Endodermal cell (in vitro differentiated cells): ENCODE measurements at regions not wholly inside any gene's neighbourhood (a gene's known extent, or its start where the extent isn't known, plus 50 kb on each side); places are given as distances from the start of the nearest gene placed in this dataset.
A peak's percentile ranks its signal among the peaks of the same experiment; 100 is the strongest.

Experiments
- DNase-seq: peaks from one replicate; pipeline ENCODE4 v3.0.0-alpha.2; 2017
- H3K27ac ChIP-seq: 2 replicates; pipeline ENCODE4 v1.5.1; 2013; ENCODE audit warnings: mild to moderate bottlenecking, low read depth, low read length, moderate library complexity
- H3K27me3 ChIP-seq: 2 replicates; pipeline ENCODE4 v1.6.1; 2013; ENCODE audit warnings: mild to moderate bottlenecking, low read length, moderate library complexity; ENCODE audit not compliant: insufficient read depth, control insufficient read depth, poor library complexity, severe bottlenecking
- H3K36me3 ChIP-seq: 2 replicates; pipeline ENCODE4 v1.7.0; 2013; ENCODE audit warnings: mild to moderate bottlenecking, low read length, moderate library complexity; ENCODE audit not compliant: control insufficient read depth, insufficient read depth
- H3K4me1 ChIP-seq: one replicate; pipeline ENCODE4 v1.7.0; 2013; ENCODE audit warnings: low read length; ENCODE audit not compliant: control insufficient read depth, insufficient read depth
- H3K4me3 ChIP-seq: 2 replicates; pipeline ENCODE4 v1.5.1; 2013; ENCODE audit warnings: mild to moderate bottlenecking, low read length, moderate library complexity
- H3K9ac ChIP-seq: 2 replicates; pipeline ENCODE4 v1.6.1; 2013; ENCODE audit warnings: mild to moderate bottlenecking, low read length, moderate library complexity; ENCODE audit not compliant: poor library complexity, severe bottlenecking; ENCODE audit errors: extremely low read depth
- H3K9me3 ChIP-seq: 2 replicates; pipeline ENCODE4 v1.6.1; 2013; ENCODE audit warnings: mild to moderate bottlenecking, low read length, moderate library complexity; ENCODE audit not compliant: control insufficient read depth
- H3K27ac Mint-ChIP-seq: 2 replicates; pipeline ENCODE4 v1.8.0; 2020; ENCODE audit warnings: mixed read lengths
- H3K27me3 Mint-ChIP-seq: 2 replicates; pipeline ENCODE4 v1.8.0; 2021; ENCODE audit warnings: mild to moderate bottlenecking, mixed read lengths; ENCODE audit not compliant: insufficient read depth
- H3K36me3 Mint-ChIP-seq: 2 replicates; pipeline ENCODE4 v1.8.0; 2020; ENCODE audit warnings: low read depth, mixed read lengths
- H3K4me1 Mint-ChIP-seq: 2 replicates; pipeline ENCODE4 v1.8.0; 2020; ENCODE audit warnings: mixed read lengths
- H3K4me3 Mint-ChIP-seq: 2 replicates; pipeline ENCODE4 v1.8.0; 2020; ENCODE audit warnings: mild to moderate bottlenecking, moderate library complexity, mixed read lengths
- H3K9me3 Mint-ChIP-seq: 2 replicates; pipeline ENCODE4 v1.8.0; 2020; ENCODE audit warnings: mild to moderate bottlenecking, mixed read lengths
- CTCF ChIP-seq: fragments of 200-600 bp; sonication (generic); conservative IDR thresholded peaks from 2 replicates; pipeline ENCODE4 v1.5.0; 2021; ENCODE audit warnings: antibody characterized with exemption, mild to moderate bottlenecking
- WGBS, 2 experiments: methylation state at CpG; one replicate each; pipeline versions ENCODE4 v1.1.5 to v1.1.7; 2013; ENCODE audit warnings: missing lambda C conversion rate in 2 of 2, mixed read lengths in 1 of 2; ENCODE audit not compliant: insufficient coverage in 1 of 2, insufficient read length in 1 of 2; 5-methylcytosine and 5-hydroxymethylcytosine counted together

- H3K36me3 Mint-ChIP-seq = peaks cover 9% of the 10 kb centered on the region
- H3K36me3 ChIP-seq = no peaks in the 10 kb centered on the region
- no peak for DNase-seq
- H3K27me3 ChIP-seq = peaks cover 82% of the 10 kb centered on the region
- H3K4me1 ChIP-seq = peaks cover 44% of the 10 kb centered on the region
- no peak overlapping the region for H3K4me3 ChIP-seq
- 81 to 100% methylated on average over 6 to 14 of the region's 14 CpGs for WGBS, 2 experiments
- H3K9me3 Mint-ChIP-seq = no peaks in the 10 kb centered on the region
- H3K27ac ChIP-seq = no peak overlapping the region
- peaks cover 76% of the 10 kb centered on the region for H3K4me1 Mint-ChIP-seq
- peaks cover 100% of the 10 kb centered on the region for H3K27me3 Mint-ChIP-seq
- no peak overlapping the region for H3K27ac Mint-ChIP-seq
- no peak for TF ChIP-seq CTCF
- no peak overlapping the region for H3K9ac ChIP-seq
- no peak overlapping the region for H3K4me3 Mint-ChIP-seq
- no peaks in the 10 kb centered on the region for H3K9me3 ChIP-seq
Measured at GRCh38 chr6:28770732-28771131, 153.1 kb downstream of the TRIM27 start.

GRCh38 chr6:28771401-28772267 is 152.2 kb downstream of the TRIM27 start:
- Mint-ChIP-seq H3K4me1 (peaks cover 72% of the 10 kb centered on the region), H3K4me3 (peak overlapping the region; percentile 74), H3K9me3 (no peaks in the 10 kb centered on the region), H3K27me3 (peaks cover 96% of the 10 kb centered on the region), H3K36me3 (peaks cover 9% of the 10 kb centered on the region), H3K27ac (no peak overlapping the region)
- peaks cover 42% of the 10 kb centered on the region for H3K4me1 ChIP-seq
- H3K9me3 ChIP-seq = no peaks in the 10 kb centered on the region
- H3K9ac ChIP-seq = no peak overlapping the region
- H3K4me3 ChIP-seq = peak overlapping the region; percentile 93
- no peaks in the 10 kb centered on the region for H3K36me3 ChIP-seq
- H3K27me3 ChIP-seq = peaks cover 89% of the 10 kb centered on the region
- DNase-seq = peak; percentile 94
- 37 to 56% methylated on average over 15 to 19 of the region's 19 CpGs for WGBS, 2 experiments
- peak; percentile 83 for TF ChIP-seq CTCF
- no peak overlapping the region for H3K27ac ChIP-seq

GRCh38 chr6:28772480-28773381 is 151.1 kb downstream of the TRIM27 start:
- Histone ChIP-seq H3K36me3 (no peaks in the 10 kb centered on the region), H3K4me3 (peak overlapping the region; percentile 93), H3K27me3 (peaks cover 89% of the 10 kb centered on the region), H3K9ac (peak overlapping the region; percentile 38), H3K27ac (no peak overlapping the region), H3K4me1 (peaks cover 35% of the 10 kb centered on the region), H3K9me3 (no peaks in the 10 kb centered on the region)
- H3K27ac Mint-ChIP-seq = peak overlapping the region; percentile 85
- peaks cover 94% of the 10 kb centered on the region for H3K27me3 Mint-ChIP-seq
- H3K4me3 Mint-ChIP-seq = peak overlapping the region; percentile 74
- H3K36me3 Mint-ChIP-seq = peaks cover 8% of the 10 kb centered on the region
- peaks cover 70% of the 10 kb centered on the region for H3K4me1 Mint-ChIP-seq
- peak; percentile 72 for DNase-seq
- no peaks in the 10 kb centered on the region for H3K9me3 Mint-ChIP-seq
- 7 to 13% methylated on average over 21 to 32 of the region's 32 CpGs for WGBS, 2 experiments
- no peak for TF ChIP-seq CTCF
